PC-3 (cell line): ENCODE measurements at regions not wholly inside any gene's neighbourhood (a gene's known extent, or its start where the extent isn't known, plus 50 kb on each side); places are given as distances from the start of the nearest gene placed in this dataset.

Experiments
- ATAC-seq: fragments of 200-7000 bp; cut with Tn5 transposase; 2 replicates; pipeline ENCODE4 v1.9.1; 2020; ENCODE audit warnings: mild to moderate bottlenecking, moderate library complexity
- BruUV-seq: library from RNA; stranded (reverse); fragments of 400-500 nt; replicated peaks from 2 replicates; lab custom pipeline; 2021; lab: Mats Ljungman, UMichigan
- CTCF ChIA-PET: fragments of 300-600 bp; sonication (Branson Sonifier 250); formaldehyde crosslinking; loops from one replicate; lab custom pipeline; 2022; ENCODE audit warnings: antibody characterized with exemption; lab: Charles Lee
- POLR2A ChIA-PET: fragments of 300-600 bp; sonication (Branson Sonifier 250); formaldehyde crosslinking; loops from one replicate; lab custom pipeline; 2022; ENCODE audit warnings: antibody characterized with exemption; ENCODE audit not compliant: unreplicated experiment; lab: Charles Lee
- DNase-seq: peaks from one replicate; pipeline ENCODE4 v3.0.0-alpha.2; 2015
- H2AFZ ChIP-seq: fragments of 300-600 bp; sonication (generic); 2 replicates; pipeline ENCODE4 v1.6.0; 2016; ENCODE audit warnings: antibody characterized with exemption, low read length
- H3F3A ChIP-seq: fragments of 300-600 bp; sonication (generic); one replicate; pipeline ENCODE4 v1.6.0; 2017; ENCODE audit warnings: antibody characterized with exemption, low read length, control low read depth, mild to moderate bottlenecking; ENCODE audit not compliant: unreplicated experiment
- H3K27ac ChIP-seq: fragments of 300-600 bp; sonication (generic); 2 replicates; pipeline ENCODE4 v1.5.1; 2016; ENCODE audit warnings: mild to moderate bottlenecking, low read length
- H3K27me3 ChIP-seq: fragments of 300-600 bp; sonication (generic); 2 replicates; pipeline ENCODE4 v1.6.1; 2016; ENCODE audit warnings: low read length, mixed read lengths
- H3K36me3 ChIP-seq: fragments of 300-600 bp; sonication (generic); 2 replicates; pipeline ENCODE4 v1.6.1; 2016; ENCODE audit warnings: low read depth, mixed run types, low read length, mixed read lengths
- H3K4me1 ChIP-seq: fragments of 300-600 bp; sonication (generic); 2 replicates; pipeline ENCODE4 v1.5.1; 2016; ENCODE audit warnings: low read length; ENCODE audit not compliant: insufficient read depth
- H3K4me2 ChIP-seq: fragments of 300-600 bp; sonication (generic); 2 replicates; pipeline ENCODE4 v1.6.0; 2016; ENCODE audit warnings: low read length
- H3K4me3 ChIP-seq: fragments of 300-600 bp; sonication (generic); 2 replicates; pipeline ENCODE4 v1.5.1; 2016; ENCODE audit warnings: mild to moderate bottlenecking, low read length, mixed read lengths
- H3K79me2 ChIP-seq: fragments of 300-600 bp; sonication (generic); 2 replicates; pipeline ENCODE4 v1.6.1; 2017; ENCODE audit warnings: low read length, mixed read lengths
- H3K9ac ChIP-seq: fragments of 300-600 bp; sonication (generic); 2 replicates; pipeline ENCODE4 v1.6.0; 2016; ENCODE audit warnings: mild to moderate bottlenecking, low read length
- H3K9me2 ChIP-seq: fragments of 300-600 bp; sonication (generic); replicated peaks from 2 replicates; pipeline ENCODE4 v1.6.1; 2016; ENCODE audit warnings: mixed run types, low read length, mixed read lengths
- H3K9me3 ChIP-seq: fragments of 300-600 bp; sonication (generic); 2 replicates; pipeline ENCODE4 v1.6.1; 2016; ENCODE audit warnings: low read length, mixed read lengths
- H4K20me1 ChIP-seq: fragments of 300-600 bp; sonication (generic); 2 replicates; pipeline ENCODE4 v1.6.1; 2016; ENCODE audit warnings: low read length, mixed read lengths
- CTCF ChIP-seq: fragments of 300-600 bp; sonication (generic); conservative IDR thresholded peaks from 2 replicates; pipeline ENCODE4 v1.5.1; 2017; ENCODE audit warnings: antibody characterized with exemption, low read depth, mild to moderate bottlenecking, low read length
- EZH2 ChIP-seq: fragments of 300-600 bp; sonication (generic); IDR thresholded peaks from one replicate; pipeline ENCODE4 v1.6.1; 2017; ENCODE audit warnings: antibody characterized with exemption, mild to moderate bottlenecking, low read length; ENCODE audit not compliant: unreplicated experiment
- EZH2phosphoT487 ChIP-seq: fragments of 300-600 bp; sonication (generic); IDR thresholded peaks from 2 replicates; pipeline ENCODE4 v1.6.1; 2018; ENCODE audit warnings: mild to moderate bottlenecking, antibody characterized with exemption, low read length, borderline replicate concordance
- intact Hi-C: fragments of 100-400 bp; cut with micrococcal nuclease; formaldehyde crosslinking; loops from 2 replicates; pipeline ENCODE4 v1.9.0; 2023

- intact Hi-C loops, result no loop called here
- Histone ChIP-seq H2AFZ (no peak overlapping the region), H3F3A (no peaks in the 10 kb centered on the region), H3K4me2 (no peak overlapping the region), H3K9me2 (no peaks in the 10 kb centered on the region), H3K27ac (no peak overlapping the region), H3K4me1 (no peaks in the 10 kb centered on the region), H3K36me3 (no peaks in the 10 kb centered on the region), H3K4me3 (no peak overlapping the region), H4K20me1 (no peaks in the 10 kb centered on the region), H3K27me3 (no peaks in the 10 kb centered on the region), H3K9ac (no peak overlapping the region), H3K9me3 (no peaks in the 10 kb centered on the region), H3K79me2 (no peaks in the 10 kb centered on the region)
- no peak for DNase-seq
- ATAC-seq, result peak; percentile 40
- BruUV-seq, result no TSS peak
- POLR2A ChIA-PET, result no interaction called here
- TF ChIP-seq CTCF, result no peak
- TF ChIP-seq EZH2, result no peak
- no peak for TF ChIP-seq EZH2phosphoT487
- CTCF ChIA-PET, result no interaction called here
Measured at GRCh38 chr4:151567056-151567455, 158.1 kb downstream of the FHIP1A start.

DNA sequence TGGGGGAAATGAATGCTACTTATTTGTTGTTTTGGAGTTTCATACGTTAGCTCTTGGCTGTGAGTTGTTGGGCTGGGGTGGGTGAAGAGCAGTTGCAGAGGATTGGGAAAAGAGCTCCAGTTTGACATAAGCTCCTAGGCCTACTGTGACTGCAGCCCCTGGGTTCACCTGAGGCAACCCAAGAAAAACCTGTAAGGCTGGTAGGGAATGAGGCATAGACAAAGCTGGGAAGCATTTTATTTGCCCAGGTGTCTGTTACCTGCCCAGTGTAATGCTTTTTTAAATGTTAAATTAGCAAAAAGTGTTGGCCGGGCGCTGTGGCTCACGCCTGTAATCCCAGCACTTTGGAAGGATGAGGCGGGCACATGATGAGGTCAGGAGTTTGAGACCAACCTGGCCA is 160.0 kb downstream of the FHIP1A start:
- Histone ChIP-seq H3K27me3 (no peaks in the 10 kb centered on the region), H3K4me1 (peaks cover 8% of the 10 kb centered on the region), H4K20me1 (no peaks in the 10 kb centered on the region), H3K9me3 (no peaks in the 10 kb centered on the region), H3K4me3 (no peak overlapping the region), H3K4me2 (no peak overlapping the region), H3K9ac (no peak overlapping the region), H3K9me2 (no peaks in the 10 kb centered on the region), H3K36me3 (no peaks in the 10 kb centered on the region), H3F3A (no peaks in the 10 kb centered on the region), H3K79me2 (no peaks in the 10 kb centered on the region), H2AFZ (no peak overlapping the region), H3K27ac (no peak overlapping the region)
- BruUV-seq, result no TSS peak
- ATAC-seq (no peak), DNase-seq (no peak)
- ChIA-PET POLR2A (no interaction called here), CTCF (no interaction called here)
- TF ChIP-seq EZH2, result no peak
- no peak for TF ChIP-seq EZH2phosphoT487
- TF ChIP-seq CTCF, result no peak
- intact Hi-C loops, result no loop called here

DNA sequence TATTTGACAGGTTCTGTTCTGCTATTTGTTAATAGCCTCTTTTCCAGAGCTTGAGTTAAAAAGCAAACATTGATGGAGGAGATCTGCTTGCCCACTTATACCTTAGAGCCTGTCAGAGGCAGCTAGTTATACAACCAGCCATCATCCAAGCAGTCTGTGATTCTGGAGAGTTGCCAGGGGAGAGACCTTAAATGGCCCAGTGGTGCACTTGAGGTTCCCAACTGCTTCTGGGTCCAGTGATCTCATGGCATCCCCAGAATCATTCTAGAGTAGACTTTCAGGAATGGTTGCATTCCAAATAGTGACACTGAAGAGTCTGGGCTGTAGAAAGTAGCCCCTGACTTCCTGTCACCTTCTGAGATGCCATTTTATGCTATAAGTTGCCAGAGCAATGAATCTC is 160.7 kb downstream of the FHIP1A start:
- DNase-seq, result peak; percentile 5
- no peak overlapping the region for H2AFZ ChIP-seq
- H3K9ac ChIP-seq, result no peak overlapping the region
- no peaks in the 10 kb centered on the region for H4K20me1 ChIP-seq
- BruUV-seq, result no TSS peak
- no peaks in the 10 kb centered on the region for H3K79me2 ChIP-seq
- H3K4me2 ChIP-seq, result no peak overlapping the region
- no peaks in the 10 kb centered on the region for H3K27me3 ChIP-seq
- H3F3A ChIP-seq, result no peaks in the 10 kb centered on the region
- H3K27ac ChIP-seq, result no peak overlapping the region
- POLR2A ChIA-PET, result no interaction called here
- CTCF ChIA-PET, result no interaction called here
- H3K4me3 ChIP-seq, result no peak overlapping the region
- H3K36me3 ChIP-seq, result no peaks in the 10 kb centered on the region
- TF ChIP-seq CTCF, result no peak
- no peak for TF ChIP-seq EZH2phosphoT487
- TF ChIP-seq EZH2, result no peak
- peaks cover 10% of the 10 kb centered on the region for H3K4me1 ChIP-seq
- H3K9me2 ChIP-seq, result no peaks in the 10 kb centered on the region
- H3K9me3 ChIP-seq, result no peaks in the 10 kb centered on the region
- ATAC-seq, result no peak
- intact Hi-C loops, result no loop called here
